Kidney glomerular epithelial cell (primary cell): ENCODE measurements at regions not wholly inside any gene's neighbourhood (a gene's known extent, or its start where the extent isn't known, plus 50 kb on each side); places are given as distances from the start of the nearest gene placed in this dataset.

ENCODE experiments used
- DNase-seq: peaks from one replicate; lab custom pipeline; 2025; lab: John Stamatoyannopoulos, UW

DNA sequence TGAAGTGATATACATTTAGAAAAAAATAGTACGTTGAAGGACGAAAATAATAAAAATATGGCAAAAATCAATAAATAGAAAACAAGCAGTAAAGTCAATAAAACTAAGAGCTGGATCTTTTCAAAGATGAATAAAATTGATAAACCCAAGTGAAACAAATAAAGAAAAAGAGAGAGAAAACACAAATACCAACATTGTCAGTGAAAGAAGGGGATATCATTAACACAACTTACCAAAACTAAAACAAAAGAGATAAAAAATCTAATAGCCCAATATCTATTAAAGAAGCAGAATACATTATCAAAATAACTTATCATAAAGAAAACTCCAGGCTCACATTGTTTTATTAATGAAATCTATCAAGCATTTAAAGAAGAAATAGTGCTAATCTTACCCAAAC is 675.1 kb downstream of the UQCRFS1 start:
- no peak for DNase-seq

DNA sequence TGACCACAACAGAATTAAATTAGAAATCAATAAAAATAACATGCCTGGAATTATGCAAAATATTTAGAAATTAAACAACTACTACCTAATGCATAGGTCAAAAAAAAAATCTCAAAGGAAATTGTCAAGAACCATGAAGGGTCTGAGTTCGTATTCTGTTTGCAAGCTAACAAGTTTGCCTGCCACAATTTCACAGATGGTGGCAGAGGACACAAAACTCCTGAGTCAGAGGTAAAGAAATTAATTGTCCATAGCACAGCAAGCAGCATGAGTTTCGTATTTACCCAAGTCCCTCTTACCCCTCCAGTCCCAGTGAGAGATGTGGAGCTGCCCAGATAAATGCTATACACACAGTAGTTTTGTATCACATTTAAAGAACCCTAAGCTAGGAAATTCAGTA is 675.9 kb downstream of the UQCRFS1 start:
- DNase-seq: no peak

DNA sequence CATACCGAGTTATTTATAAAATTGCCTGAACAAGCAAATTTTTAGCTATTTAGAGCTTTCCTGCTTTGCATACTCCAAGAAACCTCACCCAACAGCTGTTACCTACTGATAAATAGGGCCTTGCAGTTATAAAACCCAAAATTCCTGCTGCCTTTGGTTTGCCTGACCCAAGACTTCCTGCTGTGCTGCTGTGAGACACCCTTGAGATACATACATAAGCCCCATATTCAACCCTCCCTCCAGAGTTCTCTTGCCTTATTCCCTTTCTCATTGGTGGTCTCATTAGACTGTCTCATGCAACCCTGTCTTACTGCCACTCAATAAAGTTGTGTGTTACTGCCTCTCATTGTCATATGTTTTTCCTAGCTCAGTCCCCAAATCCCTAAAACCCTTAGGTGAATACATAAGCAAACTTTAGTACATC is 677.6 kb downstream of the UQCRFS1 start:
- no peak for DNase-seq

DNA sequence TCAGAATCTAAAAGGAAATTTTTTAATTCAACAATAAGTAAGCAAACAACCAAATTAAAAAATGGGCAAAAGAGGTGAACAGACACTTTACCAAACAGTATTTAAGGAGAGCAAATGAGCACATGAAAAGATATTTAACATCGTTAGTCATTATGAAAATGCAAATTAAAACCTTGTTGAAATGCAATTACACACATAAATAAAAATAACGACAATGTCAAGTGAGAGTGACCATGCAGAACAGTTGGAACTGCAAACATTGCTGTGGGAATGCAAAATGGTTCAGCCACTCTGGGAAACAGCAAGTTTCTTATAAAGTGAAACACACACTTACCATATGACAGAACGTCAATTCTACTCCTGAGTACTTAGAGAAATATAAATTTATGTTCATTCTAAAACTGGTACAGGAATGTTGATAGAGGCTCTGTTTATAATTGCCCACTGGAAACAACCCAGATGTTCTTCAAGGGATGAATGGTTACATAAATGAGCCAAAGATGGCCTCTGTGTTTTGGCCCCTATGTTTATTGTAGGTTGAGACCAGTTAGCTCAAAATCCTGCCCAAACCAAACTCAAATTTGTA is 678.1 kb downstream of the UQCRFS1 start:
- no peak for DNase-seq

DNA sequence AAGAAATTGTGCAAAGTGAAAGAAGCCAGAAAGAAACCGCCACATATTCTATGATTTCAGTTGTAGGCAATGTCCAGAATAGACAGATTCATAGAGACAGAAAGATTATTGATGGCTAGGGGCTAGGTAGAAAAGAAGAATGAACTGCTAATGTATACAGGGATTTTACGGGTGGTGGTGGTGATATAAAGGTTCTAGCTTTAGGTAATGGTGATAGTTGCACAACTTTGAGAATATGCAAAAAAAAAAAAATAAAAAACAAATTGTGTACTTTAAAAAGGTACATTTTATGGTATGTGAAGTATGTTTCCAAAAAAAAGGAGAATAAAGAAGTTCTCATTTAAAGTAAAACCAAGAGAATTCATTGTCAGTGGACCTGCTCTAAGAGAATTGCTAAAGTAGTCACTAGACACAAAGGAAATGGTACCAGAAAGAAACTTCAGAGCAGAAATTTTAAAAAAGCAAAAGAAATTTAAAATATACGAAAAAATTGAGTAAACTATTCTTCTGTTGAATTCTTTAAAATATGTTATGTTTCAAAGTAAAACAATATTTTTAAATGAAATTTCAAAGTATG is 680.1 kb downstream of the UQCRFS1 start:
- DNase-seq: no peak

DNA sequence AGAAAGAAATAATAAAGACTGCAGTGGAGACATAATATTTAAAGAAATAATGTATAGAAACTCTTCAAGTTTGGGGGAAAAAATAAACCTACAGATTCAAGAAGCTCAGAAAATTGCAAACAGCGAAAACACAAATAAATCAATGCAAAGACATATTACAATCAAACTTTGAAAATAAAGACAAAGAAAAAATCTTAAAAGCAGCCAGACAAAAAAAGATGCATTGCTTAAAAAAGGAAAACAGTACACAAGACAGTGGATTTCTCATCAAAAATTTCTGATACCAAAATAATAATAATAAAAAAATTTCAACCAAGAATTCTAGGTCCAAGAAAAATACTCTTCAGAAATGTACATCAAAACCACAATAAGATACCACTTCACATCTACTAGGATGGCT is 681.0 kb downstream of the UQCRFS1 start:
- no peak for DNase-seq

DNA sequence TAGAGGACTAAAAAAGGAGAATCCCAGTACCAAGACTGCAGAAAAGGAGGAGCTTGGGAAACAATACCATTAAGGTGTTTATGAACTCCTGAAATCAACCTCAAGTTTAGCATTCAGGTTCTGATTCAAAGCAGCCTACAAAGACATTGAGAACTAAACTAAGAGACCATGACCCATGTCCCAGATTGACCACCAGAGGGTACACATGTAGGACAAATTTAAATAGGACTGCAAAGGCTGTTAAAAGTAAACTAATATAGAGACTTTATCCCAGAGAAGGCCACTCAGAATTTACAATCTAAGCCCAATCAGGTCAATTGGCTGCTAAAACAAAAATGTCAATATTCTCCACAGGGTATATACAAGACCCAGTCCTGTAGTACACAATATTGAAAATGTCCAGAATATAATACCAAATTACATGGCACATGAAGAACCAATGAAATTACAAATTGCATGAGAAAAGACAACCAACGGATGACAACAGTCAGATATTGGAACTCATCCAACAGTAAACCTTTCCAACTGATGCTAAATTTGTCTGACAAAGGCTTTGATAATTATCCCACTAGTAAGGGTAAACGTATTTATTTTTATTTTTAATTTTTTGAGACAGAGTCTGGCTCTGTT is 682.4 kb downstream of the UQCRFS1 start:
- DNase-seq: no peak

DNA sequence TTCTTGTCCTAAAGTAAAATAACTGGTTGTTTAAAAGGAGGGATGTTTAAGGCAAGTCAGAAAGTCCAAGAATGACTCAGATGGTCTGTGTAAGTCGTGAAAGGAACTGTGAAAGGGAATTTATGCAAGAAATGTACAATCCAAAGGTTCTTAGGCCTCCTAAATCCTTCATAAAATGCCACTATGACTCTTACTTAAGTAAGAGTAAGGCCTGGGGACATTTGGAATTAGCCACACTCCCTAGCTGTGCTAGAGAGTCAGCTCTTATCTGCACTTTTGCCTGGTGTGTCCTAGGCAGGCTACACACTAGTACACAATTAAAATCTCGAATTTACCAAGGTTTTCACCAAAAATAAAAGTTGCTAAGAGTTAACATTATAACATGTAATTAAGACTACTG is 686.9 kb downstream of the UQCRFS1 start:
- DNase-seq: no peak

DNA sequence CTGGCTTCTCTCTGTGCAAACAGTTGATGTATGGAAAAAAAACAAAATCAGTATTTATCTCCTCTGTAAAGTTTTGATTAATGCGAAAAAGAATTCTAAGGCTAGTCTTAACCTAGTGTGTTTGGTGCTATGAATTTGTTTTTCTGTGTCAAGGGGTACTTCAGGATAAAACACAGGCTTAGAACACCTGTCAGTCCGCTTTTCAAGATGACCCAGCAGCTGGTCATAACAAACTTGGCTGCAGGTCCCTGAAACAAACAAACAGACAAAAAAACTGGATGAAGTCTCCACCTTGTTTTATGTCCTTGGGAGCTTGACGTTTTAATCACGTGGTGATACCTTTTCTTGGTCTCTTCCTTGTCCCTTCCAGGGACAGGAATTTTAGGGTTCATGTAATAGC is 689.3 kb downstream of the UQCRFS1 start:
- DNase-seq: no peak

DNA sequence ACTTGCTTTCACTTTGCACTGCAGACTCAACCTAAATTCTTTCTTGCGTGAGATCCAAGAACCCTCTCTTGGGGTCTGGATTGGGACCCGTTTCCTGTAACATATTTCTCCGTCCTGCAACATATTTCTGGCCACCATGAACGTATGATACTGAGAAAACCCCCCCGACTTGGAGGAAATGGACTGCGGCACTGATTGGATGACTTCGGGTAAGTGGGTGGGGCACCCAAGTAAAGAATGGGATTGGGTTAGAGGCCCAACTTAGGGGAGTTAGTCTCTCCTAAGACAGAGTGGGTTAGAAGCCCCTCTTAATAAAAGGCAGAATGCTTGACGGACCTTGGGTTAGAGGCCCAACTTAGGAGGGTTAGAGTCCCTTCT is 690.4 kb downstream of the UQCRFS1 start:
- DNase-seq: no peak

DNA sequence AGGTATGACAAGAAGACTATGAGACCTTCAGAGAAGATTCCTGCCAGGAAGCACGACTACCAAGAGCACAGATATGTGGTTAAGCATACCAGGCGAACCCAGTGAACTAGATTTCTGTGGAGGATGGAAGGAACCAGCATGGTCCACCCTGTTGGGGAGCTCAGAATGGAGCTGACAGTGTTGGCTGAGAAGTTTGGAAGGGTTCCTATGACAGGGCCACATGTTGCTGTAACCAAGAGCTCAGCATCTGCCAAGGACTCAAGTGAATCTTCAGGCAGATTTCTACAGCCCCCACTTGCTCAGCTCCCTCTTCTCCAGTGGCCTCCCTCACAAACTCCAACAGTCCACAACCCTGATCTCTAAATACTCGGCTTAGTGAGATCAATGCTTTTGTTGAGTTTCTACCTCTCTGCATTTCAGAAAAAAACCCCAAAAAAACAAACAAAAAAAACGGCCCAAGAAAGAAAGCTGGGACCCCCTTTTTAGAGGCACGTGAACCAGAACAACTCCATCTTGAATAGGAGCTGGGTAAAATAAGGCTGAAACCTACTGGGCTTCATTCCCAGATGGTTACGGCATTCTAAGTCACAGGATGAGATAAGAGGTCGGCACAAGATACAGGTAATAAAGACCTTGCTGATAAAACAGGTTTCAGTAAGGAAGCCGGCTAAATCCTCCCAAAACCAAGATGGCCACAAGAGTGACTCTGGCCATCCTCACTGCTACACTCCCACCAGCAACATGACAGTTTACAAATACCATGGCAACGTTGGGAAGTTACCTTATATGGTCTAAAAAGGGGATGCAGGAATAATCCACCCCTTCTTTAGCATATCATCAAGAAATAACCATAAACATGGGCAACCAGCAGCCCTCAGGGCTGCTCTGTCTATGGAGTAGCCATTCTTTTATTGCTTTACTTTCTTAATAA is 691.1 kb downstream of the UQCRFS1 start:
- no peak for DNase-seq

DNA sequence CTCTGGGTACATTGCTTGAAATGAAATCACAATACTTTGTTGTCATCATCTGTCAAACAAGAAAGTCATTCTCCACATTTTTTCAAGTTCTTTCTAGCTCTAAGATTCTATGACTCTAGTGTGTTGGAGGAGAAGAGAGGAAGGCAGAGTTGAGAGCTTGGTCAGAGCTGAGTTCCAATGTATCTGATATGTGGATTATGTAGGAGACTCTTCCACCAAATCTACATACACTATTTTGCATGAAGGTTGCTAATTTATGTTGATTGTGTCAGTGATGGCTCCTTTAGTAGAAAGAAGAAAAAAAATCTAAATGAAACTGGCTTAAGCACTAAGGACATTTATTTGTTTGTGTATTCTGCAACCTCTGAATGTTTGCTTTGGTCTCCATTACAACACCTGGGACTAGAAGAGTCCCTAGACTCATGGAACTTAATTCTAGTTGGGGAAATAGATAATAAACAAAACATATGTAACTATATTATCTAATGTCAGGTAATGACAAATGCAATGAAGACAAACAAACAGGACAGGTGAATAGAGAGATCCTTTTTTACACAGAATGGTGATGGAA is 691.9 kb downstream of the UQCRFS1 start:
- DNase-seq: no peak

DNA sequence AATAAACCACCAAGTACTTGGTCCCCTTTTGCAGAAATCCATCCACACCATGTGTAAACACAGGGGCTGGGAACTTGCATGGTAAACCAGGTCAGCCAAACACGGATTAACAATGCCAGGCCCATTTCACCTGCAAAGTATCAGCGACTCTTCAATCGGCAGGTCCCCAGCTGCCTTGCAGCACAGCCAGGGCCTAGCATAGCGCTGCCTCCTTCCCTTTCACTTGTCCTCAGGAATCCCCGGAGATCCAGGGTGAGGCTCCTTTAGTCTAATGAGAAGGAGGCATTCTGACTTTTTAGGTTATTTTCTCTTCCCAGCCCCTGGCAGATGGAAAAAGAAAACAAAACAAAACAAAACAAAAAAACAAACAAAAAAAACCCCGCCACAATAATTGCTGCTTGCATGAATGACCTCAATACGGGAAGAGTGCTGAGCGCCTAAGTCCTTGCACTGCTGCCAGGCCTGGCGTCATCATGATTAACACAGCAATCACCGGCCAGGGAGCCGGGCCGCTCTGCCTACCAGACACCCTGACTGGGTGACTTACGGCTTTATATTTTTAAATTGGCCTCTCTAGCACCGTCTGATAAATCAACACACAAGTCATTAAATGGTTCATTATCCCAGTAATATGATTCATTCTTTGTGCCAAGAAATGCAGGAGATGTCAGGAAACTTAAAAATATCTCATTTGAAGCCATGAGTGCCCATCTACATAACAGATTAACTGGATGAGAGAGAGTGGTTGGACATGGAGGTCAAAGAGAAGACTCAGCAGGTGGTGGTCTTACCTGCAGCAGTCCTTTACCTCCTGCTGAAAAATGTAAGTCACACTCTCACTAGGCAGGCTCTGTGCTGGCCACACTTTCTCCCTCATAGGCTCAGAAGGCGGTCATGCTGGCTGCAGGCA is 692.7 kb downstream of the UQCRFS1 start:
- DNase-seq: peak; percentile 30

DNA sequence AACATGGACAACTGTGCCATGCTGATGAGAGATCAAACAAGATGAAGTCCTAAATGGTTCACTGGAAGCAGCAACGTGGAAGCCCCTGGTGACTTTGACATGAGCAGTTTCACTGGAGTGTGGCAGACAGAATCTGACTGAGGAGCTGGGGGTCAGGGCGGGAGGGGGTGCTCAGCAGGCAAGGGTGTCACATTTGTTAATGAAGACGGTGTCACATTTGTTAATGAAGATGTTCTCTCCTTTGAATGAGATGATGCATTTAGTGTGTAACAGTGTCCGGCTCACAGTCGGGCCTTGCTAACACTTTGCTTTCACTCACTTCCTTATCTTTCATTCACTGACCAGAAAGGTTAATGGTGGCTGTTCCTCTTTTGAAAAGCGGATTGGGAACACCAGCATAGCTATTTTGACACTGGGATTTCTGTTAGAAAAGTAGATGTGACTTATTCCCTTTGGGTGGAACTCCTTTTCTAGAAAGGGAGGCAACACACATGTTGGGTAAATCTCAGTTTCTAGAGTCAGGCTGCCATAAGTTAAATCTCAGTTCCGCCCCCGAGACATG is 693.7 kb downstream of the UQCRFS1 start:
- DNase-seq: no peak

DNA sequence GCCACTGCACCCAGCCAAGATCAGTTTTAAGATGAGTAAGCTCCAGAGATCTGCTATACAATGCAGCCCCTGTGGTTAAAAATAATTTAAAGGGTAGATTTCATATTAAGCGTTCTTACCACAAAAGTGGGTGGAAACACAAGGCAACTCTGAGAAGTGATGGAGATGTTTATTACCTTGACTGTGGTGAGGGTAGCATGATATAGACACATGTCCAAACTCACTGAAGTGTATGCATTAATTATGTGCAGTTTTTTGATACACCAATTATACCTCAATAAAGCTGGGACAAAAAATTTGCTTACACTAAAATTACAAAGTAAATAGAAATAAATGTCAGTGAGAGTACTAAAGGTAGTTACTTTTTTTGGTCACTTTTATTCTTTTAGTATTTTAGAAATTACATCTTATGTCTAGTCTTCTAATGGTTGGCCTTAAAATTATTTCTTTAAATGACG is 696.5 kb downstream of the UQCRFS1 start:
- no peak for DNase-seq

DNA sequence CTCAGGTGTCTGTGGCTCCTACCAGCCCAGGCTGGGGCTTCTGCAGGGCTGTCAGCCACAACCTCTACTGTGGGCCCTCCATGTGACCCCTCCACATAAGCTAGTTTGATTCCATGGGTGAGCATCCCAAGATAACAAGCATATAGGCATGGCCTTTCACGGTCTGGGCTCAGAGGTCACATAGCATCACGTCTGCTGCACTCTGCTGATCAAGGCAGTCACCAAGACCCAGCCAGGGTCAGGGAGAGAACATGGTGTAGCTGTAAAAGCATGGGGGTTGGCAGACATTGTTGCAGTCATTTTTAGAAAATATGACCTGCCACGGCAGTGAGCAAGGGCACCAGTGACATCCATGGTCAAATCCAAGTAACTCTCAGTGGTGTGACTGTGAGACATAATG is 698.8 kb downstream of the UQCRFS1 start:
- DNase-seq: no peak

DNA sequence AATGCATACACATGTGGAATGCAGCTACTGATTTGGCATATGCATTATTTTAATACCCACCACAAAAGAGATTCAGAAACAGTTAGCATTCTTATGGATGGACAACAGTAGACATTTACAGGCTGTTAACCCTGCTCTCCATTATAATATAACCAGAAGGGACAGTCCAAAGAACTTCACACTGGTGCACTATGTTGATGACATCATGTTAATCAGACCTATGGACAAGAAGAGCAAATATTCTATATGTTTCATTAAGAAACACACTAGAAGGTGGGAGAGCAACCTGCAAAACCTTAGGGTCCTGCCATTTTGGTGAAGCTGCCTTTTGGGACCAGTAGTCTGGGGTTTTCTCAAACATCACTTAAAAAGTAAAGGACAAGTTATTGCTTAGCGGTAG is 701.3 kb downstream of the UQCRFS1 start:
- DNase-seq: no peak

DNA sequence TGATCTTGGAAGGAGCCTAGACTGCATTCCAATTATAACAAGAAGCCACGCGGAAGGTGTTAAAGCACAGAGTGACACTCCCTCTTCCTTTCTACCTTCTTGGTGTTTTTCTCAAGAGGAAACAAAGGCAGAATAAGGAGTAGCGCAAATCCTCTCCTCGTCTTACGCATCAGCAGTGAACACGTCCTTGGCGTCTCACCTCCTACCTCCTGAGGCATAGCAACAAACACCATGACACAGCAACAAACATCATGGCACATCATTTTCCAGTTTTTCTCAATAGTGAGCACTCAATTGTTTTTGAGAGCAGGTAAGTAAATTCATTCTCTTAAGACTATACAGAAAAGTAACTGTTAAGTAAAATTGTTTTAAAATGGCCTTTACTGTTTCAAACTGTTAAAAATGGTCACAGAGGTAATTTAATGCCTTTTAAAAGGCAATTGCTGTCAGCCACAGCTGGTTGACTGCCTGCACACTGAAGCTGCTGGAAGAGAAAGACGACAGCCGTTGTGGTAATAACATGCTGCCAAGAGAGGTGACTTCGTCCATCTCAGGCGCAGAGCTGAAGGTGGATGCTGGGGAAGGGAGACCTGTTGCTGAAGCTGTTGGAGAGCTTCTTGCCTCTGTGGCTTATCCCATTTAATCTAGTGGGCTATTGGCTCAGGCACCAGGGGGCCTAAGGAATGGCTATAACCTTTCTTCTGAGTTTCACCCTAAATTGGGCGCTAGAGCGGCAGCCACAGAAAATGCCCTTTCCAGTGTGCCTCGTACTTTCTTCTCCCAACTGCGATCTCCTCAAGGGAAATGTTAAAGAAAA is 703.7 kb downstream of the UQCRFS1 start:
- DNase-seq: no peak

DNA sequence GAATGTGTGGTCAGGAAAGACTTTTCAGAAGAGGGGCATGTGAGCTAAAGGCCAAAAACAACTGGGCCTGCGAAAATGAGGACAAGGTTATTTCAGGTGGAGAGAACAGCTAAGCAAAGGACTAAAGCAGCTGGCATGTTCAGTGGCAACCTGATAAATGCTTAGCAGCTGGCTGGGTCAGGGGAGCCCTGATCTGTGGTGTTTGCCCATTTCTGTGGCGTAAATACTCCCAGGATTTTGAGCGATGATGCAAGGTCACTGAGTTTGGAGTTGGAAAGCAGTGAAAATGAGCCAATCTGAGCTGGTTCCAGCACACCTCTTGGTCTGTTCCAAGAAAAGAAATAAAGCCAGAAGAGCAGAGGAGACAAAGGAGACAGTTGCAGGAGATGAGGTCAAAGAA is 704.3 kb downstream of the UQCRFS1 start:
- DNase-seq: no peak

DNA sequence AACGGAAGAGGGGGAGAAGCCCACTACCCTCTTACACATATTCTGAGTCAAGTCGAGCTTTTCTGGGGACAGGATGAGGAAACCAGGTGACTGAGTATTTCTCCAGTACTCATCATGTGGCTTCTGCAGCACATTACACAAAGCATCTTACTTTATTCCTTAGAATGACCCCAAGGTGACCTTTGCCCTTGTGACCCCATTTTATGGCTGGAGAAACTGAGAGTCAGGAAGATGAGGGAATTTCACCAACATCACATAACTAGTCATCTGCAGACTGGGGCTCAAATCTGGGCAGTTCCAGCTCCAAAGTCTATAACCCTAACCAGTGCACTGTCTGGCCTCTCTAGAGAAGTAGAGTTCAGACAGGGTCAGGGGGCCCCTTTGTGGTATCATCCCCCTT is 707.0 kb downstream of the UQCRFS1 start:
- no peak for DNase-seq
